Keratinocyte (primary cell): ENCODE measurements at regions not wholly inside any gene's neighbourhood (a gene's known extent, or its start where the extent isn't known, plus 50 kb on each side); places are given as distances from the start of the nearest gene placed in this dataset.

Source experiments
- DNase-seq: peaks from one replicate; pipeline ENCODE4 v3.0.0-alpha.2; 2011; ENCODE audit warnings: low read depth, missing footprints, low spot score
- FAIRE-seq: peaks from 2 replicates; lab custom pipeline; 2011; peaks lifted over from hg19 to GRCh38; lab: Jason Lieb, UNC
- H2AFZ ChIP-seq: 2 replicates; pipeline ENCODE4 v1.6.0; 2012; ENCODE audit warnings: low read length, control low read depth, inconsistent platforms; ENCODE audit not compliant: control insufficient read depth
- H3K27ac ChIP-seq: 2 replicates; pipeline ENCODE4 v1.5.1; 2011; ENCODE audit warnings: low read length; ENCODE audit not compliant: control insufficient read depth, insufficient read depth
- H3K27me3 ChIP-seq: 3 replicates; pipeline ENCODE4 v1.6.0; 2011; ENCODE audit warnings: low read length; ENCODE audit not compliant: control insufficient read depth, insufficient read depth; ENCODE audit errors: extremely low read depth
- H3K36me3 ChIP-seq, 2 experiments: 2 replicates in 1 of 2; 3 replicates in 1 of 2; pipeline ENCODE4 v1.5.1; 2011; ENCODE audit warnings: low read length in 2 of 2, mild to moderate bottlenecking in 1 of 2; ENCODE audit not compliant: control insufficient read depth in 2 of 2, insufficient read depth in 2 of 2; ENCODE audit errors: extremely low read depth in 1 of 2
- H3K4me1 ChIP-seq: 3 replicates; pipeline ENCODE4 v1.5.1; 2011; ENCODE audit warnings: low read length; ENCODE audit not compliant: control insufficient read depth, insufficient read depth; ENCODE audit errors: extremely low read depth
- H3K4me2 ChIP-seq: 3 replicates; pipeline ENCODE4 v1.6.0; 2011; ENCODE audit warnings: low read depth, low read length; ENCODE audit not compliant: control insufficient read depth, insufficient read depth; ENCODE audit errors: extremely low read depth
- H3K4me3 ChIP-seq, 3 experiments: fragments of 200-600 bp in 1 of 3; sonication (generic) in 1 of 3; 2 replicates in 2 of 3; 3 replicates in 1 of 3; pipeline ENCODE4 v1.5.1; 2011 to 2016; ENCODE audit warnings: low read length in 3 of 3, mild to moderate bottlenecking in 3 of 3, control low read depth in 2 of 3, inconsistent platforms in 1 of 3, low read depth in 1 of 3, mixed read lengths in 1 of 3, mixed run types in 1 of 3, moderate library complexity in 1 of 3; ENCODE audit not compliant: control insufficient read depth in 2 of 3, insufficient read depth in 2 of 3; ENCODE audit errors: extremely low read depth in 1 of 3
- H3K79me2 ChIP-seq: 2 replicates; pipeline ENCODE4 v1.6.0; 2012; ENCODE audit warnings: low read length; ENCODE audit not compliant: control insufficient read depth, insufficient read depth
- H3K9ac ChIP-seq: 3 replicates; pipeline ENCODE4 v1.6.0; 2011; ENCODE audit warnings: low read length; ENCODE audit not compliant: control insufficient read depth, insufficient read depth; ENCODE audit errors: extremely low read depth
- H3K9me1 ChIP-seq: 3 replicates; pipeline ENCODE4 v1.6.0; 2011; ENCODE audit warnings: low read length; ENCODE audit not compliant: control insufficient read depth, insufficient read depth; ENCODE audit errors: extremely low read depth
- H3K9me3 ChIP-seq: 2 replicates; pipeline ENCODE4 v1.5.1; 2012; ENCODE audit warnings: low read depth, low read length; ENCODE audit not compliant: control insufficient read depth
- H4K20me1 ChIP-seq: 3 replicates; pipeline ENCODE4 v1.6.0; 2011; ENCODE audit warnings: low read length; ENCODE audit not compliant: control insufficient read depth, insufficient read depth; ENCODE audit errors: extremely low read depth
- EZH2 ChIP-seq: IDR thresholded peaks from one replicate; pipeline ENCODE4 v1.6.1; 2012; ENCODE audit warnings: inconsistent platforms, mild to moderate bottlenecking, low read length, moderate library complexity
- dilution Hi-C: fragments of 300-500 bp; cut with MboI; formaldehyde crosslinking; loops from one replicate; pipeline ENCODE4 v1.7.0; 2020; ENCODE audit warnings: low sequenced_read_pairs; ENCODE audit not compliant: extremely low pct_ligation_motif_present
- TF ChIP-seq, protein P1 (sequence below), 3 experiments: IDR thresholded peaks in 1 of 3; conservative IDR thresholded peaks in 1 of 3; optimal IDR thresholded peaks in 1 of 3; 2 replicates in 2 of 3; 3 replicates in 1 of 3; pipeline versions ENCODE3 to v1.5.1; 2011; ENCODE audit warnings: low read length in 3 of 3, mild to moderate bottlenecking in 3 of 3, moderate library complexity in 2 of 3, control low read depth in 1 of 3, inconsistent platforms in 1 of 3; ENCODE audit not compliant: insufficient read depth in 2 of 3; ENCODE audit errors: extremely low read depth in 1 of 3

DNA sequence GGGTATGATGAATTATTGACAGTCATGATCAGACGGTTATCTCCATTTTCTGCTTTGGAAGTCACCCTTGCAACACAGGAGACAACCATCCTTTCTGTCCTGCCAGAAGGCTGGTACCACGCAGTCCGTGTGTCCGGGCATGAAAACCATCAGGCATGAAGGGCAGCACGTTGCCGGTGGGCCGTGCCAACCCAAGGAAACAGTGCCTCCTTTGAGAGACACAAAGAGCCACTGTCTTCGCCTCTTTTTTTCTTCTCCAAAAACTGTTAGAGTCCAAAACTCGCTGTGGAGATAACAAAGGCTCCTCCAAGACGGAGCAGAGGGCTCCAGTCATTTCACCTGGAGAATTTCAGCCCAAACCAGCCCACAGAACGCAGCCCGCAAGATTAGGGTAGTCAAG lies 60.4 kb upstream of the ARHGAP21 start:
- dilution Hi-C loops: no loop called here
- TF ChIP-seq, protein P1, sequence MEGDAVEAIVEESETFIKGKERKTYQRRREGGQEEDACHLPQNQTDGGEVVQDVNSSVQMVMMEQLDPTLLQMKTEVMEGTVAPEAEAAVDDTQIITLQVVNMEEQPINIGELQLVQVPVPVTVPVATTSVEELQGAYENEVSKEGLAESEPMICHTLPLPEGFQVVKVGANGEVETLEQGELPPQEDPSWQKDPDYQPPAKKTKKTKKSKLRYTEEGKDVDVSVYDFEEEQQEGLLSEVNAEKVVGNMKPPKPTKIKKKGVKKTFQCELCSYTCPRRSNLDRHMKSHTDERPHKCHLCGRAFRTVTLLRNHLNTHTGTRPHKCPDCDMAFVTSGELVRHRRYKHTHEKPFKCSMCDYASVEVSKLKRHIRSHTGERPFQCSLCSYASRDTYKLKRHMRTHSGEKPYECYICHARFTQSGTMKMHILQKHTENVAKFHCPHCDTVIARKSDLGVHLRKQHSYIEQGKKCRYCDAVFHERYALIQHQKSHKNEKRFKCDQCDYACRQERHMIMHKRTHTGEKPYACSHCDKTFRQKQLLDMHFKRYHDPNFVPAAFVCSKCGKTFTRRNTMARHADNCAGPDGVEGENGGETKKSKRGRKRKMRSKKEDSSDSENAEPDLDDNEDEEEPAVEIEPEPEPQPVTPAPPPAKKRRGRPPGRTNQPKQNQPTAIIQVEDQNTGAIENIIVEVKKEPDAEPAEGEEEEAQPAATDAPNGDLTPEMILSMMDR (optimal IDR thresholded peaks at IDR 0.05 in 1 of 3, IDR thresholded peaks at IDR 0.05 in 1 of 3, conservative IDR thresholded peaks at IDR 0.05 in 1 of 3; ENCODE audit: extremely low read depth in 1 of 3, insufficient read depth in 2 of 3, low read length in 3 of 3): no peak
- no peak for TF ChIP-seq EZH2
- H2AFZ ChIP-seq: no peak overlapping the region
- no peak overlapping the region for H3K27ac ChIP-seq
- DNase-seq (no peak), FAIRE-seq (no peak)
- no peaks in the 10 kb centered on the region for H3K4me1 ChIP-seq
- H4K20me1 ChIP-seq: no peaks in the 10 kb centered on the region
- no peaks in the 10 kb centered on the region for H3K27me3 ChIP-seq
- no peak overlapping the region for H3K4me2 ChIP-seq
- no peaks in the 10 kb centered on the region for H3K79me2 ChIP-seq
- H3K36me3 ChIP-seq: no peaks in the 10 kb centered on the region
- no peaks in the 10 kb centered on the region for H3K9me3 ChIP-seq
- H3K9me1 ChIP-seq: no peaks in the 10 kb centered on the region
- H3K9ac ChIP-seq: no peak overlapping the region
- H3K4me3 ChIP-seq: no peak overlapping the region

DNA sequence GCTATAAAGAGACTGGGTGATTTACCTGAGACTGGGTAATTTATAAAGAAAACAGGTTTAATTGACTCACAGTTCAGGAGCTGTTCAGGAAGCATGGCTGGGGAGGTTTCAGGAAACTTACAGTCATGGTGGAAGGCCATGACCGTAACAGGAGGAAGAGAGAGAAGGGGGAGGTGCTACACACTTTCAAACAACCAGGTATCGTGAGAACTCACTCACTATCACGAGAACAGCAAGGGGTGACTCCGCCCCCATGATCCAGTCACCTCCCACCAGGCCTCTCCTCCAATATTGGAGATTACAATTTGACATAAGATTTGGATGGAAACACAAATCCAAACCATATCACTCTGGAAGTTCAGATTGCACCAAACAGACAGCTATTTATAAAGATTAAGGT lies 59.8 kb upstream of the ARHGAP21 start:
- Histone ChIP-seq H4K20me1 (no peaks in the 10 kb centered on the region), H3K4me3 (no peak overlapping the region), H3K79me2 (no peaks in the 10 kb centered on the region), H3K36me3 (no peaks in the 10 kb centered on the region), H3K27me3 (no peaks in the 10 kb centered on the region), H3K9ac (no peak overlapping the region), H2AFZ (no peak overlapping the region), H3K4me2 (no peak overlapping the region), H3K27ac (no peak overlapping the region), H3K9me1 (no peaks in the 10 kb centered on the region), H3K4me1 (no peaks in the 10 kb centered on the region), H3K9me3 (no peaks in the 10 kb centered on the region)
- FAIRE-seq (no peak), DNase-seq (no peak)
- dilution Hi-C loops: no loop called here
- TF ChIP-seq, protein P1 (optimal IDR thresholded peaks at IDR 0.05 in 1 of 3, IDR thresholded peaks at IDR 0.05 in 1 of 3, conservative IDR thresholded peaks at IDR 0.05 in 1 of 3; ENCODE audit: extremely low read depth in 1 of 3, insufficient read depth in 2 of 3, low read length in 3 of 3): no peak
- TF ChIP-seq EZH2: no peak
